ENCODE measurements at regions not wholly inside any gene's neighbourhood (a gene's known extent, or its start where the extent isn't known, plus 50 kb on each side); places are given as distances from the start of the nearest gene placed in this dataset.
A peak's percentile ranks its signal among the peaks of the same experiment; 100 is the strongest.
"Not testable (repeated sequence)": the region's sequence is repeated elsewhere in the genome, so short reads cannot be mapped to it uniquely, and the experiment has no call there.

DNA sequence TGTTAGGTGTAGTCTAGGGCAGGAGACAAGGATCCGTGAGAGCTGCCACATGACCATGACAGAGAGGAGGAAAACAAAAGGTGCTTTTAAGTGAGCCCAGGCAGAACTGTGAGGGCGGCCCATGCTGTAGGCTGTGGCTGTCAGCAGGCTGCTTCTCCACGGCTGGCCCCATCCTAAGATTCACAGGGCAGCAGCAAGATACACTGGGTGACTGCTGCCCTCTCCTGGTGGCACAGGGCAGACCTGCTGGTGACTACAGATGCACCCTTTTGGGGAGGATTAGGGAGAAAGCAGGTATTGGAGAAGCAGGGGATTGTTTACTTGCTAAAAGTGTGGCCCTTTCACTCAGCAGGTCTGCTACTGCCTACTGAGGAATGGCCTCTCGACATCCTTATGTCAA, 112.2 kb upstream of the CCZ1B start:
- not testable (repeated sequence) for DNase-seq

DNA sequence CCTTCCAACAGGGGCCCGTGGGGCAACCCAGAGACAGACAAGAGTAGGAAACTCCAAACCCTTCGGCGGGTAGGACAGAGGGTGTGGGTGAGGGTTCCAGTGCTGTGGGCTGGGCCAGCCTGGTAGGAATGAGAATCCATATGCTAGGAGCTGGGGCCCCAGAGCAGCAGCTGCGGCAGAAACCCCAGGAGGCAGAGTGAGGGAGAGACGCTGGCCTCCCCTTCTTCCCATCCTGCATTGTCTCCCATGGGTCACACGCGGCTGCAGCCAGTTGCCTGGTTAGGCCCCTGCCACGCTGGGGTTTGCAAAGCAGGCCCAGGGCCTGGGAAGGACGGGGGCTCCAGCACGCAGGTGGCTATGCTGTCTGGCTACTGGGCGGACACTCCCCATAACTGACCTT, 113.1 kb upstream of the CCZ1B start:
- not testable (repeated sequence) for DNase-seq

- not testable (repeated sequence) for DNase-seq
These were observed 113.8 kb upstream of the CCZ1B start for GRCh38 chr7:6939896-6940295.

GRCh38 chr7:6946873-6947272, 120.8 kb upstream of the CCZ1B start:
- DNase-seq, result not testable (repeated sequence)

- not testable (repeated sequence) for DNase-seq
These were observed 124.2 kb upstream of the CCZ1B start for GRCh38 chr7:6950231-6950630.

- not testable (repeated sequence) for DNase-seq
These were observed 125.5 kb upstream of the CCZ1B start for GRCh38 chr7:6951553-6951952.

- not testable (repeated sequence) for DNase-seq
These were observed 127.2 kb upstream of the CCZ1B start for GRCh38 chr7:6953138-6953797.

DNA sequence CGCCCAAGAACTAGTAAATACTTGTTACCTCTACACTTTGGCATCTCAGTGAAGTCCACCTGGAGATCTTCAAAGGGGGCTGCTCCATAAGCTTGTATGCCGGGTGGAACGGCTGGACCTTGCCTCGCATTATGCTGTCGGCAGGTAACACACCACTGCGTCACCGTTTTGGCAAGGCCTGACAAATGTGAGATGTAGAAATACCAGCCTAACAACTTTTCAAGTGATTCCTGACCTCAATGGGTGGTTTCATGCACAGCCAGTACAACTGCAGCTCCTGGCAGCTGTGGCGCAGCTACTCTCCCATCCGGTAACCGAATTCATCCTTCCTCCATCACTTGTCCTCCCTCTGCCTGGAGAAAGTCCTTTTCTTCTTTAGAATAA, 127.7 kb upstream of the CCZ1B start:
- DNase-seq, result peak in 1 of 2 donors; percentile 65

DNA sequence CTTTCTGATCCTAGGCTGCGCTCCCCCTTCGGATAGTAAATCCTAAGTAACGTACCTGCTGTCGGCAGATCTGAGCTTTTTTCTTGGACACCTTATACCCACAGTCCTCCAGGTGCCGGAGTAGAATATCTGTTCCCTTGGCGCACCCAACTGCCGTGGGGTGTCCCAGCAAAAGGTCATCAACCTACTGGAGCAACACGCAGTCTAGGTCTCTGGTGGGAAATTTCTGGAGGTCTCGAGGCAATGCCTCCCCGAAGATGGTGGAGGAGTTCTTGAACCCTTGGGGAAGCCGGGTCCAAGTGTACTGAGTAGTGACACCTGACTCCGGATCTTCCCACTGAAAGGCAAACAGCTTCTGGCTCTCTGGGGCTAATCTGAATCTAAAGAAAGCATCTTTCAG, 129.3 kb upstream of the CCZ1B start:
- DNase-seq, result not testable (repeated sequence)

GRCh38 chr7:6955990-6956566, 130.0 kb upstream of the CCZ1B start:
- peak in 1 of 2 donors; percentile 6 for DNase-seq

DNA sequence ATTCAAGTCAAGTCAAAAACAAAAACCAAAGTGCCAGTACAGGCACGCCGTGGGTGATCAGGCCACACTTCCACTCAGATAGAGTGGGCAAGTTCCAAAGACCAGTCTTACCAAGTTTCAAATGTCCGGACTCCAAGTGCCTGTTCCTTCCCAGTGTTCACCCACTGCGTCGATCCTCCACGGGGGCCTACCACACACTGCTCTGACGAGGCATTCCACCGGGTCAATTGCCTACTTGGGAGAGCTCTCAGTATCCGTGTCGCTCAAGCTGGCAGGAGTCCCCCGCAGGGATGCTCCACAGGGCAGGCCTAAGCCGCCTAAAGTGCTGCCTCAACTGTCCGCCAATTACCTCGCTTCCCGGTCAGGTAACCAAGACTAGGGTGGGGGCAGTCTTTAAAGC, 132.3 kb upstream of the CCZ1B start:
- DNase-seq, result not testable (repeated sequence)

GRCh38 chr7:6959942-6960341, 133.9 kb upstream of the CCZ1B start:
- not testable (repeated sequence) for DNase-seq

GRCh38 chr7:6962871-6963270, 136.8 kb upstream of the CCZ1B start:
- not testable (repeated sequence) for DNase-seq

DNA sequence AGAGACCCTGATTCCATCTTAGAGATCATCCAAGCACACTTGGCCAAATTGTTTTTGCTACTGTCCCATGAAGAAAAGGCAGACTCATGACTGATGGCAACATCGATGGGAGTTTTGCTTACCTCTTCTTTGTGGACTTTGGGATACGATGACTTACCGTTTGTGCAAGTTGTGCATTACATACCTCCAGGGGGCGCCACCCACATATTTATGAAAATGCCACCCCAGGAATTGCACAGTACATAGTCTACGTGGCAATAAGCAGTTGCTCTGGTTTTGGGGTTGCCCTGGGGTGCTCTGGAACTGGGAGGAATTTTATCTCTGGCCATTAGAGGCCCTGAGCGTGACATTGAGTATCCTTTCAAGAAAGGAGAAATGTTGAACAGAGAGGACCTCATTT, 139.0 kb upstream of the CCZ1B start:
- not testable (repeated sequence) for DNase-seq

DNA sequence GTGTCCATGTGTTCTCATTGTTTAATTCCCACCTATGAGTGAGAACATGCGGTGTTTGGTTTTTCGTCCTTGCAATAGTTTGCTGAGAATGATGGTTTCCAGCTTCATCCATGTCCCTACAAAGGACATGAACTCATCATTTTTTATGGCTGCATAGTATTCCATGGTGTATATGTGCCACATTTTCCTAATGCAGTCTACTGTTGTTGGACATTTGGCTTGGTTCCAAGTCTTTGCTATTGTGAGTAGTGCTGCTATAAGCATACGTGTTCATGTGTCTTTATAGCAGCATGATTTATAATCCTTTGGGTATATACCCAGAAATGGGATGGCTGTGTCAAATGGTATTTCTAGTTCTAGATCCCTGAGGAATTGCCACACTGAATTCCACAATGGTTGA, 144.1 kb upstream of the CCZ1B start:
- not testable (repeated sequence) for DNase-seq

DNA sequence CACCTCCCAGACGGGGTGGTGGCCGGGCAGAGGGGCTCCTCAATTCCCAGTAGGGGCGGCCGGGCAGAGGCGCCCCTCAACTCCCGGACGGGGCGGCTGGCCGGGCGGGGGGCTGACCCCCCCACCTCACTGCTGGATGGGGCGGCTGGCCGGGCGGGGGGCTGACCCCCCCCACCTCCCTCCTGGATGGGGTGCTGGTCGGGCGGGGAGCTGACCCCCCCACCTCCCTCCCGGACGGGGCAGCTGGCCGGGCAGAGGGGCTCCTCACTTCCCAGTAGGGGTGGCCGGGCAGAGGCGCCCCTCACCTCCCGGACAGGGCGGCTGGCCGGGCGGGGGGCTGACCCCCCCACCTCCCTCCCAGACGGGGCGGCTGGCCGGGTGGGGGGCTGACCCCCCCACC, 148.8 kb upstream of the CCZ1B start:
- not testable (repeated sequence) for DNase-seq

DNA sequence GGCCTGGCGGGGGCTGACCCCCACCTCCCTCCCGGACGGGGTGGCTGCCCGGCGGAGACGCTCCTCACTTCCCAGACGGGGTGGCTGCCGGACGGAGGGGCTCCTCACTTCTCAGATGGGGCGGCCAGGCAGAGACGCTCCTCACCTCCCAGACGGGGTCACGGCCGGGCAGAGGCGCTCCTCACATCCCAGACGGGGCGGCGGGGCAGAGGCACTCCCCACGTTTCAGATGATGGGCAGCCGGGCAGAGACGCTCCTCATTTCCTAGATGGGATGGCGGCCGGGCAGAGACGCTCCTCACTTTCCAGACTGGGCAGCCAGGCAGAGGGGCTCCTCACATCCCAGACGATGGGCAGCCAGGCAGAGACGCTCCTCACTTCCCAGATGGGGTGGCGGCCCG, 149.3 kb upstream of the CCZ1B start:
- DNase-seq, result not testable (repeated sequence)

DNA sequence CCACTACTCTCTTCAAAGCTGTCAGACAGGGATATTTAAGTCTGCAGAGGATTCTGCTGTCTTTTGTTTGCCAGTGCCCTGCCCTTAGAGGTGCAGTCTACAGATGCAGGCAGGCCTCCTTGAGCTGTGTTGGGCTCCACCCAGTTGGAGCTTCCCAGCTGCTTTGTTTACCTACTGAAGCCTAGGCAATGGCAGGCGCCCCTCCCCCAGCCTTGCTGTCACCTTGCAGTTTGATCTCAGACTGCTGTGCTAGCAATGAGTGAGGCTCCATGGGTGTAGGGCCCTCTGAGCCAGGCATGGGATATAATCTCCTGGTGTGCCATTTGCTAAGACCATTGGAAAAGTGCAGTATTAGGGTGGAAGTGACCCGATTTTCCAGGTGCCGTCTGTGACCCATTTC, 151.3 kb upstream of the CCZ1B start:
- DNase-seq, result not testable (repeated sequence)

DNA sequence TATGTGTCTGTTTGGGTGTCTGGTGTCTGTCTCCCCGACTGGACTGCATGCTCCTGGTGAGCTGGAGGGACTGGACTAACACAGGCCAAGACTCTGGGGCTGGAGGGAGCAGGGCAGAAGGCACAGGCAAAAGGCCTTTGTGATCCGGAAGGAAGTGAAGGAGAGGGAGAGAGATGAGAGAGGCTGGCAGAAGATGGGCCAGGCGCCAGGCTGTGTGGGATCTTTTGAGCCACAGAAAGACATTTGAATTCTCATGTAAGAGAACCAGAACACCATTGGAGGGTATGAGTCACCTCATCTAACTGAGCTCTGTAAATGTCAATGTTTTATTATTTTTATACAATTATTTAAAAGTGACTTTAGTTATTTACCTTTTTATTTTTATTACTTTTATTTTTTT, 152.3 kb upstream of the CCZ1B start:
- not testable (repeated sequence) for DNase-seq

DNA sequence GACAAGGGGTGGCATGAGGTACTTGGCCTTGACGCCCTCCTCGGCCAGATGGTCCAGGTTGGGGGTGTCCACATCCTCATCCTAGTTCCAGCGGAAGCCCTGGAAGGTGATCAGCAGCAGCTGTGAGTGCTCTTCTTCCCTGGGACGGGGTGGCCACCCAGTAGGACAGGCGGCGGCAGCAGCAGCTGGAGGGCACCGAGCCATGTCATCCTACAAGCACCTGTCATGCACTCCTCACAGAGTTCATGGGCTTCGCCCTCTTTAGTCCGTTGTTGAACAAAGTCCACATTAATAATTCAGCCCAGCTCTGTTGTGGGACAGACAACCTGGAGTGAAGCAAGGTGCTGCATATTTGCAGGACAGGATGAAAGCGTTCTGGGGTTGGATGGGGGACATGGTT, 153.4 kb upstream of the CCZ1B start:
- not testable (repeated sequence) for DNase-seq

DNA sequence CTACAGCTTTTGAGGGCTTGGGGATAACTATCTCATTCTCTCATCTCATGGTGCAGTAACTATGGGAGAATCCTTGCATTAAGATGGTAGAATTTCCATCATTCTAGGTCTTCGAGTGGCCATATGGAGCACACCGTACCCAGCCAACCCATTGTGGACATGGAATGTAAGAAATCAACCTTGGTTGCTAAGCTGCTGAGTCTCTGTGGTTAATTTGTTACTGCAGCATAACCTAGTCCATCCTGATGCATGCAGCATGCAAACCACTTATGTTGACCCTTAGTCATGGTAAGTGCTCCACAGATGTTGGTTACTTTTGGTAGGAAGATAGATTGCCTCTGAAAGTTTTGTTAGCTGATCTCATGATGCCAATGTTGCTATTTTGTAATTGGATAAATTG, 156.3 kb upstream of the CCZ1B start:
- DNase-seq, result not testable (repeated sequence)

DNA sequence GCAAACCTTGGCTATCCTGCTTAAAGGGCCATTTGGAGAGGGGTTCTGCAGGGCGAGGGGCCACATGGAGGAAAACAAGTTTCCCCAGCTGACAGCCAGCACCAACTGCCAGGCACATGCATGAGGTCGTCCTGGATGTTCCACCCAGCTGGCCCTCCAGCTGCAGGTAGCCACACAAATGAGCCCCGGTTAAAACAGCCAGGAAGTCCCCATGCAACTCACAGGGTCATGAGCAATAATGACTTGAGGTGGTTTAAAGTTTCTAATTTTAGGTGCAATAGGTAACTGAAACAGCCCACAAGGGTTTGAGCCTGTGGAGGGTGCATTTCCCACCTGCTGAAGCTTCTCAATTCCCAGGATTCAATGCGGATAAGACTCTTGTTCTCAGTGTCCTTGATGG, 160.8 kb upstream of the CCZ1B start:
- not testable (repeated sequence) for DNase-seq

DNA sequence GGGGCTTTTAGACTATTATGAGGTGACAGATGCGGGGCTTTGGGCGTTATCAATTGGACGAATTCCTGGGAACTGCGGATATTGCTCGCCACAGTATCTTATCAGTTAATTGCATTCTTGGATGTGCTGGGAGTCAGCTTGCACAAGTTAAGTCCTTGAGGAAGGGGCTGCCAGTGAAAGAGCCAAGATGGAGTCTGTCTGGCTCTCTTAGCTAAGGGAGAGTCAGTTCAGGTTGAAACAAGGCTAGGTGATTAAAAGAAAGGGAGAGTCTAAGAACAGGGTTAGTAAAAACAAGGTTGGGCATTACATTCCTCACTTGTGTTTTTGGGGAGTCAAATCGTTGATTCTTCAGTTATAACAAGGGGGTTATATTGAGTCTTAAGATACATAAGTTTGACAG, 162.5 kb upstream of the CCZ1B start:
- not testable (repeated sequence) for DNase-seq

DNA sequence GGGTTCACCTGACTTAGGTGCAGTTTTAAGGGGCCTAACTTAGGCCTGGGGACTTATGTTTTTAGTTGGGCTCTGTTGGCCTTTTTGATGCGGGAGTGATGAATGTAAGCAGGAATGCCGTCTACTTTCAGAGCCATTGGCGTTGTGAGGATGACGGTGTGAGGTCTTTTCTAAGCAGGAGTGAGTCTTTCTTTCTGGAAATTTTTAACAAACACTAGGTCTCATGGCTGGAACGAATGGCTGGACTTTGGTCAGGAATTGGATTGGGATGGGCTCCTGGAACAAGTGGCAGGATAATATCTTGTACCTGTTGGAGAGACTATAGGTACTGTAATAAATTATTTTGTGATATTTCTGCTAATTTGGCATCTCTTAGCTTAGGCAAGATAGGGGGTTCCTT, 163.9 kb upstream of the CCZ1B start:
- not testable (repeated sequence) for DNase-seq
